Suprapubic skin (tissue), 3 donors: ENCODE measurements at regions not wholly inside any gene's neighbourhood (a gene's known extent, or its start where the extent isn't known, plus 50 kb on each side); places are given as distances from the start of the nearest gene placed in this dataset.

Source experiments
- POLR2A ChIP-seq, 2 donors: fragments of 450-650 bp; IDR thresholded peaks; one replicate each; pipeline ENCODE4 v1.6.1; 2017; ENCODE audit warnings: antibody characterized with exemption in 2 of 2, mild to moderate bottlenecking in 2 of 2, moderate library complexity in 2 of 2
- TF ChIP-seq, protein P1 (sequence below), 2 donors: fragments of 200-600 bp in 1 of 2; fragments of 450-650 bp in 1 of 2; sonication (generic) in 1 of 2; IDR thresholded peaks; one replicate each; pipeline ENCODE4 v1.5.1; 2016 to 2019; ENCODE audit warnings: antibody characterized with exemption in 2 of 2, mild to moderate bottlenecking in 1 of 2, moderate library complexity in 1 of 2

DNA sequence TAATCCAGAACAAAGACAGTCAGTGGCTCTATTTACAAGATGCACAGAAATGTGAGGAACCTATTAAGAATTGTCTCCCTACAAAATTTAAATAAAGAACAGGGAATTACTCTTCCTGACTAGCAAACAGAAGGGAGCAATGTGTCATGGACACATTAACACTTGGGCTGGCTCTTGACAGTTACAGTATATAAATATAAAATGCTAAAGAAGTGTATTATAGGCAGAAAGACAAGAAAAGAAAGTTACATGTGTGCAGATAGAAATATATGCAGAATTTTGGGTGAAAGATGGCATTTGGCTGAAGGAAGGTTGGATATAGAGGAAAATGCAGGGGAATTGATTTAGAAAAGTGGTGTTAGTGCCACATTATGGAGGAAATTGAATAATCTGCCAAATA lies 2257.1 kb upstream of the ACO1 start:
- no peak for TF ChIP-seq POLR2A (IDR thresholded peaks at IDR 0.05)
- TF ChIP-seq, protein P1, sequence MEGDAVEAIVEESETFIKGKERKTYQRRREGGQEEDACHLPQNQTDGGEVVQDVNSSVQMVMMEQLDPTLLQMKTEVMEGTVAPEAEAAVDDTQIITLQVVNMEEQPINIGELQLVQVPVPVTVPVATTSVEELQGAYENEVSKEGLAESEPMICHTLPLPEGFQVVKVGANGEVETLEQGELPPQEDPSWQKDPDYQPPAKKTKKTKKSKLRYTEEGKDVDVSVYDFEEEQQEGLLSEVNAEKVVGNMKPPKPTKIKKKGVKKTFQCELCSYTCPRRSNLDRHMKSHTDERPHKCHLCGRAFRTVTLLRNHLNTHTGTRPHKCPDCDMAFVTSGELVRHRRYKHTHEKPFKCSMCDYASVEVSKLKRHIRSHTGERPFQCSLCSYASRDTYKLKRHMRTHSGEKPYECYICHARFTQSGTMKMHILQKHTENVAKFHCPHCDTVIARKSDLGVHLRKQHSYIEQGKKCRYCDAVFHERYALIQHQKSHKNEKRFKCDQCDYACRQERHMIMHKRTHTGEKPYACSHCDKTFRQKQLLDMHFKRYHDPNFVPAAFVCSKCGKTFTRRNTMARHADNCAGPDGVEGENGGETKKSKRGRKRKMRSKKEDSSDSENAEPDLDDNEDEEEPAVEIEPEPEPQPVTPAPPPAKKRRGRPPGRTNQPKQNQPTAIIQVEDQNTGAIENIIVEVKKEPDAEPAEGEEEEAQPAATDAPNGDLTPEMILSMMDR (IDR thresholded peaks at IDR 0.05): no peak
